ENCODE measurements at regions not wholly inside any gene's neighbourhood (a gene's known extent, or its start where the extent isn't known, plus 50 kb on each side); places are given as distances from the start of the nearest gene placed in this dataset.

- TF ChIP-seq CTCF (conservative IDR thresholded peaks at IDR 0.05 in 1 of 2, IDR thresholded peaks at IDR 0.05 in 1 of 2; ENCODE audit: extremely low read depth in 1 of 2, insufficient read depth in 1 of 2, low read depth in 1 of 2, low read length in 2 of 2) (no peak), EZH2 (IDR thresholded peaks at IDR 0.05; ENCODE audit: borderline replicate concordance, low read length) (no peak)
Measured at GRCh38 chr16:66299349-66299748, 67.1 kb upstream of the CDH5 start.
